Natural killer cell (primary cell): ENCODE measurements at regions not wholly inside any gene's neighbourhood (a gene's known extent, or its start where the extent isn't known, plus 50 kb on each side); places are given as distances from the start of the nearest gene placed in this dataset.

Experiments used
- ATAC-seq, 3 donors: fragments of 150-1000 bp in 2 of 3; fragments of 200-7000 bp in 1 of 3; cut with Tn5 transposase; 1 replicate in 1 of 3; 2 replicates in 2 of 3; pipeline ENCODE4 v1.10.0; 2021; ENCODE audit warnings: mild to moderate bottlenecking in 2 of 3, moderate library complexity in 2 of 3
- DNase-seq, 2 donors: peaks; one replicate each; pipeline versions ENCODE4 v3.0.0 to v3.0.0-alpha.2; 2013 to 2021; ENCODE audit warnings: mixed read lengths in 1 of 2
- H3K27ac ChIP-seq: one replicate; pipeline ENCODE4 v1.5.1; 2013; ENCODE audit warnings: mild to moderate bottlenecking, low read length
- H3K27me3 ChIP-seq: one replicate; pipeline ENCODE4 v1.6.1; 2013; ENCODE audit warnings: low read length; ENCODE audit not compliant: control insufficient read depth, insufficient read depth
- H3K36me3 ChIP-seq: one replicate; pipeline ENCODE4 v1.6.1; 2013; ENCODE audit warnings: low read length; ENCODE audit not compliant: control insufficient read depth, insufficient read depth
- H3K4me1 ChIP-seq: one replicate; pipeline ENCODE4 v1.6.1; 2013; ENCODE audit warnings: low read length; ENCODE audit not compliant: control insufficient read depth, insufficient read depth
- H3K4me3 ChIP-seq: one replicate; pipeline ENCODE4 v1.5.1; 2013; ENCODE audit warnings: low read length
- H3K9me3 ChIP-seq: one replicate; pipeline ENCODE4 v1.6.1; 2013; ENCODE audit warnings: low read length; ENCODE audit not compliant: control insufficient read depth, insufficient read depth
- H3K27ac Mint-ChIP-seq, 2 donors: one replicate each; pipeline ENCODE4 v1.8.0; 2022; ENCODE audit warnings: mild to moderate bottlenecking in 2 of 2, mixed read lengths in 2 of 2, moderate library complexity in 1 of 2
- H3K27me3 Mint-ChIP-seq, 2 donors: one replicate each; pipeline ENCODE4 v1.8.0; 2022; ENCODE audit warnings: low read depth in 2 of 2, mixed read lengths in 2 of 2
- H3K36me3 Mint-ChIP-seq: one replicate; pipeline ENCODE4 v1.8.0; 2022; ENCODE audit warnings: mixed read lengths
- H3K4me1 Mint-ChIP-seq, 2 donors: one replicate each; pipeline ENCODE4 v1.8.0; 2022; ENCODE audit warnings: mixed read lengths in 2 of 2
- H3K4me3 Mint-ChIP-seq: one replicate; pipeline ENCODE4 v1.8.0; 2022; ENCODE audit warnings: mild to moderate bottlenecking, moderate library complexity, mixed read lengths
- H3K9me3 Mint-ChIP-seq, 2 donors: one replicate each; pipeline ENCODE4 v1.8.0; 2022; ENCODE audit warnings: mixed read lengths in 2 of 2
- CTCF ChIP-seq: fragments of 200-600 bp; IDR thresholded peaks from one replicate; pipeline ENCODE4 v1.8.0; 2022; ENCODE audit warnings: antibody characterized with exemption
- WGBS: methylation state at CpG from one replicate; pipeline ENCODE4 v1.1.7; 2013; ENCODE audit warnings: missing lambda C conversion rate; ENCODE audit not compliant: insufficient coverage; 5-methylcytosine and 5-hydroxymethylcytosine counted together
- intact Hi-C: fragments of 100-400 bp; cut with micrococcal nuclease; formaldehyde crosslinking; loops from one replicate; pipeline ENCODE4 v1.14.2; 2022

- Histone ChIP-seq H3K27me3 (no peaks in the 10 kb centered on the region), H3K36me3 (no peaks in the 10 kb centered on the region), H3K4me1 (peaks cover 11% of the 10 kb centered on the region), H3K4me3 (no peak overlapping the region), H3K9me3 (no peaks in the 10 kb centered on the region), H3K27ac (no peak overlapping the region)
- Mint-ChIP-seq H3K27ac (peak overlapping the region; percentile 47 to 85), H3K9me3 (peaks cover 0 to 2% of the 10 kb centered on the region in 2 donors), H3K36me3 (no peaks in the 10 kb centered on the region), H3K4me3 (peak overlapping the region; percentile 79), H3K4me1 (peaks cover 32 to 33% of the 10 kb centered on the region in 2 donors), H3K27me3 (peaks cover 15 to 21% of the 10 kb centered on the region in 2 donors)
- intact Hi-C loops = no loop called here
- no peak for DNase-seq
- no peak for ATAC-seq
- 13% methylated on average over 1 of the region's 6 CpGs for WGBS
- no peak for TF ChIP-seq CTCF
Measured at GRCh38 chr15:95734422-95735316, 595.8 kb upstream of the NR2F2 start.

- Mint-ChIP-seq H3K9me3 (peaks cover 0 to 2% of the 10 kb centered on the region in 2 donors), H3K27ac (no peak overlapping the region), H3K36me3 (no peaks in the 10 kb centered on the region), H3K27me3 (peaks cover 15 to 21% of the 10 kb centered on the region in 2 donors), H3K4me3 (no peak overlapping the region), H3K4me1 (peaks cover 42% of the 10 kb centered on the region in 2 donors)
- H3K27ac ChIP-seq = no peak overlapping the region
- peaks cover 15% of the 10 kb centered on the region for H3K4me1 ChIP-seq
- no peaks in the 10 kb centered on the region for H3K27me3 ChIP-seq
- H3K4me3 ChIP-seq = no peak overlapping the region
- no peaks in the 10 kb centered on the region for H3K9me3 ChIP-seq
- 88% methylated on average over 3 of the region's 3 CpGs for WGBS
- no peaks in the 10 kb centered on the region for H3K36me3 ChIP-seq
- DNase-seq (no peak), ATAC-seq (no peak)
- no peak for TF ChIP-seq CTCF
- intact Hi-C loops = no loop called here
Measured at GRCh38 chr15:95737060-95737459, 593.4 kb upstream of the NR2F2 start.

GRCh38 chr15:95739131-95739530 is 591.4 kb upstream of the NR2F2 start:
- 90% methylated on average over 5 of the region's 5 CpGs for WGBS

More at GRCh38 chr15:95739131-95739530, 591.4 kb upstream of the NR2F2 start:
- Mint-ChIP-seq H3K36me3 (no peaks in the 10 kb centered on the region), H3K27me3 (peaks cover 15 to 21% of the 10 kb centered on the region in 2 donors), H3K27ac (no peak overlapping the region), H3K9me3 (peaks cover 3 to 4% of the 10 kb centered on the region in 2 donors), H3K4me3 (no peak overlapping the region), H3K4me1 (peaks cover 39 to 40% of the 10 kb centered on the region in 2 donors)
- H3K9me3 ChIP-seq = no peaks in the 10 kb centered on the region
- peaks cover 13% of the 10 kb centered on the region for H3K4me1 ChIP-seq
- ATAC-seq (no peak), DNase-seq (no peak)
- no peaks in the 10 kb centered on the region for H3K36me3 ChIP-seq
- no peak overlapping the region for H3K4me3 ChIP-seq
- TF ChIP-seq CTCF = no peak
- H3K27ac ChIP-seq = no peak overlapping the region
- no peaks in the 10 kb centered on the region for H3K27me3 ChIP-seq
- intact Hi-C loops = no loop called here
